HL-60 (cell line): ENCODE measurements at regions not wholly inside any gene's neighbourhood (a gene's known extent, or its start where the extent isn't known, plus 50 kb on each side); places are given as distances from the start of the nearest gene placed in this dataset.

Experiments
- POLR2AphosphoS5 ChIP-seq: IDR thresholded peaks from 2 replicates; pipeline ENCODE4 v1.6.1; 2012; ENCODE audit warnings: low read depth
- TF ChIP-seq, protein P1 (sequence below): IDR thresholded peaks from one replicate; pipeline ENCODE4 v1.5.1; 2011; ENCODE audit warnings: low read length, control low read depth, inconsistent platforms; ENCODE audit not compliant: insufficient read depth

DNA sequence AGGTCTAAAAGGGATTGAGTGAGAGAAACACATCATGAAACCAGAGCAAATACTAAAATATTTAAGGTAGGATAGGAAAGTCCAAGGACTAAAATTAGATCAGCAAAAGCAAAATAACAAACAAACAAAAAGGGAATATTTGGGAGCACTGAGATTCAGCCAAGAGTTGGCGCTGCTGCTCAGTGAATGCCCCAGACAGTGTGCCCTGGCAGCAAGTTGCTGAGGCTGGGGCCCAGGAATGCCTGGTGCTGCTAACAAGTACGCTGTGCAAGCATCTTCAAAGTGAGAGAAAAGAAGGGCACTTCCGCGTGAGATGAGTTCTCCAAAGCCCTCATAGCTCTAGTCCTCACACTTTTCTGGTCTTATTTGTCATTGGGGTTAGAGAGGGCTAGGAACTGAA lies 603.3 kb downstream of the EFNA5 start:
- TF ChIP-seq, protein P1, sequence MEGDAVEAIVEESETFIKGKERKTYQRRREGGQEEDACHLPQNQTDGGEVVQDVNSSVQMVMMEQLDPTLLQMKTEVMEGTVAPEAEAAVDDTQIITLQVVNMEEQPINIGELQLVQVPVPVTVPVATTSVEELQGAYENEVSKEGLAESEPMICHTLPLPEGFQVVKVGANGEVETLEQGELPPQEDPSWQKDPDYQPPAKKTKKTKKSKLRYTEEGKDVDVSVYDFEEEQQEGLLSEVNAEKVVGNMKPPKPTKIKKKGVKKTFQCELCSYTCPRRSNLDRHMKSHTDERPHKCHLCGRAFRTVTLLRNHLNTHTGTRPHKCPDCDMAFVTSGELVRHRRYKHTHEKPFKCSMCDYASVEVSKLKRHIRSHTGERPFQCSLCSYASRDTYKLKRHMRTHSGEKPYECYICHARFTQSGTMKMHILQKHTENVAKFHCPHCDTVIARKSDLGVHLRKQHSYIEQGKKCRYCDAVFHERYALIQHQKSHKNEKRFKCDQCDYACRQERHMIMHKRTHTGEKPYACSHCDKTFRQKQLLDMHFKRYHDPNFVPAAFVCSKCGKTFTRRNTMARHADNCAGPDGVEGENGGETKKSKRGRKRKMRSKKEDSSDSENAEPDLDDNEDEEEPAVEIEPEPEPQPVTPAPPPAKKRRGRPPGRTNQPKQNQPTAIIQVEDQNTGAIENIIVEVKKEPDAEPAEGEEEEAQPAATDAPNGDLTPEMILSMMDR = no peak
- no peak for TF ChIP-seq POLR2AphosphoS5
